Fibroblast of the aortic adventitia (primary cell): ENCODE measurements at regions not wholly inside any gene's neighbourhood (a gene's known extent, or its start where the extent isn't known, plus 50 kb on each side); places are given as distances from the start of the nearest gene placed in this dataset.
"Not testable (repeated sequence)": the region's sequence is repeated elsewhere in the genome, so short reads cannot be mapped to it uniquely, and the experiment has no call there.

Experiments used
- DNase-seq: peaks from one replicate; pipeline ENCODE4 v3.0.0-alpha.2; 2010; ENCODE audit warnings: low read depth
- H3K4me3 ChIP-seq: 2 replicates; pipeline ENCODE4 v1.5.1; 2011; ENCODE audit warnings: low read depth, mild to moderate bottlenecking, control low read depth, low read length, moderate library complexity
- CTCF ChIP-seq: IDR thresholded peaks from 2 replicates; pipeline ENCODE4 v1.5.1; 2011; ENCODE audit warnings: mild to moderate bottlenecking, low read length, control low read depth, inconsistent platforms; ENCODE audit not compliant: insufficient read depth

GRCh38 chr10:117621795-117622420 is 79.4 kb downstream of the EMX2 start:
- no peak for DNase-seq
- no peak overlapping the region for H3K4me3 ChIP-seq
- TF ChIP-seq CTCF, result no peak

GRCh38 chr10:117622471-117623184 is 80.1 kb downstream of the EMX2 start:
- TF ChIP-seq CTCF, result no peak
- DNase-seq, result no peak
- no peak overlapping the region for H3K4me3 ChIP-seq

DNA sequence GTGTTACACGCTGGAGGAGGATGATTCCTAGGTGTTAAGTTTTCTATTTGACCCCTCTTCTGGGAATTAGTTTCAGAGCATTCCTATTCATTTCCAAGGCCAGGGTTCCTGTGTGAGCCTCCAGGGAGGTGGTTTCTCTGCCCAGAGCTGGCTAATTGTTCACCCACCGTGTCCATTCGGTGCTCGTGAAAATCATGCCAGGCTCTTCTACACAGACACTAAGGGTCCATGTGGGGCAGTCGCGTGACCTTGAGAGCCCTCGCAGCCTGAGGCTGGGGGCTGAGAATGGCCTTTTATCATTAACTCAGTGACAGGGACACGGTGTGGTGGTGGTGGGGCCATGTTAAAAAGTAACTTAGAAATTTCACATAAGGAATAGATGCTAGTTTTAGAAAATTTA is 83.7 kb downstream of the EMX2 start:
- no peak for TF ChIP-seq CTCF
- H3K4me3 ChIP-seq, result no peak overlapping the region
- no peak for DNase-seq

- TF ChIP-seq CTCF, result no peak
- DNase-seq, result no peak
Observed at GRCh38 chr10:117627561-117627960, 85.0 kb downstream of the EMX2 start.

DNA sequence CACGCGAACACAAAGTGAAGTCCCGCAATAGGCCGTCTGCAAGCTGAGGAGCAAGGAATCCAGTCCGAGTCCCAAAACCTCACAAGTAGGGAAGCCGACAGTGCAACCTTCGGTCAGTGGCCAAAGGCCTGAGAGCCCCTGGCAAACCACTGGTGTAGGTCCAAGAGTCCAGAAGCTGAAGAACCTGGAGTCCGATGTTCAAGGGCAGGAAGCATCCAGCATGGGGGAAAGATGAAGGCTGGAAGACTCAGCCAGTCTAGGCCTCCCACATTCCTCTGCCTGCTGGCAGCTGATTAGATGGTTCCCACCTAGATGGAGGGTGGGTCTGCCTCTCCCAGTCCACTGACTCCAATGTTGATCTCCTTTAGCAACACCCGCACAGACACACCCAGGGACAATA is 87.2 kb downstream of the EMX2 start:
- H3K4me3 ChIP-seq, DNase-seq: not testable (repeated sequence)

More at GRCh38 chr10:117627561-117627960, 85.0 kb downstream of the EMX2 start:
- no peak overlapping the region for H3K4me3 ChIP-seq

- DNase-seq, result no peak
- no peak overlapping the region for H3K4me3 ChIP-seq
- TF ChIP-seq CTCF, result no peak
Observed at GRCh38 chr10:117631276-117632145, 89.0 kb downstream of the EMX2 start.

- DNase-seq, result no peak
- no peak for TF ChIP-seq CTCF
- H3K4me3 ChIP-seq, result no peak overlapping the region
Observed at GRCh38 chr10:117632406-117632805, 89.9 kb downstream of the EMX2 start.
